ENCODE measurements at regions not wholly inside any gene's neighbourhood (a gene's known extent, or its start where the extent isn't known, plus 50 kb on each side); places are given as distances from the start of the nearest gene placed in this dataset.
"Not testable (repeated sequence)": the region's sequence is repeated elsewhere in the genome, so short reads cannot be mapped to it uniquely, and the experiment has no call there.

DNA sequence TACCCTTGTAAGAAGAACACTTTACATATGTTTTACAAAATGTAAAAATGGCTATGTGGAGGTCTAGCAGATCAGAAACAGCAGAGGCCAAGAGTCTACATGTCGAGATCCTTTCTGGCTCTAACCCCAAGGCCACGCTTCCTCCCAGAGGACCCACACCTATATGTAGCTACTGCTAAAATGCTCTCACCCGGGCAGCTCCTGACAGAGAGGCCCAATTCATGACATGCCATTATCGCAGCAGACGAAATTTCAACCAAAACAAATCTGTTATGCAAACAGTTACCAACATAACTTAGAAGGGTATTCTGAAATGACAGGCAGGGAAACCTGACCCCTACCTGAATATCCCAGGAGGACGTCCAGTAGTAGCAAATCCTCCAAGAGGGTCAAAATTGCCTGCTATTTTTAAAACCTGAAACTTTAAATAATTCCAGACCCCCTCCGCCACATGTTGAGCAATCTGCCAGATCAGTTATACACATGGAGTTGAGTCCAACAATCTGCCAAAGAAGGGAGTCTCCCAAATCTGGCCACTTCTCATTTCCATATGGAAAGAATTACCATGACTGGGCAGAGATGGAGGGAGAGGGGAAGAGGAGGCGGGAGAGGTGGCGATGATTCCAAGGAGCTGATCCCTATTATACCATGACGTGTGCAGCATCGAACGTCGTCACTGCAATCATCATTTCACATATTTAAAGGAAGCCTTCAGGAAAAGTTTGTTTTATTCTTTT lies 192.9 kb upstream of the TBL1X start:
- DNase-seq = no peak

DNA sequence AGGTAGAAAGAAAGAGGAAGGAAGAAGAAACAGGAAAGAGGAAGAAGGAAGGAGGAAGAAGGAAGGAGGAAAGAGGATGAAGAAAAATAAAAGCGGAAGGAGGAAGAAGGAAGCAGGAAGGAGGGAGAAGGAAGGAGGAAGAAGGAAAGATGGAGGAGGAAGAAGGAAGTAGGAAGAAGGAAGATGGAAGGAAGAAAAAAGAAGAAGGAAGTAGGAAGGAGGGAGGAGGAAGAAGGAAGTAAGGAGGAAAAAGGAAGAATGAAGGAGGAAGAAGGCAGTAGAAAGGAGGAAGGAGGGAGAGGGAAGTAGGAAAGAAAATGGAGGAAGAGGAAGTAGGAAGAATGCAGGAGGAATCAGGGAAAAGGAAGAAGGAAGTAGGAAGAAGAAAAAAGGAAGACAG lies 191.1 kb upstream of the TBL1X start:
- DNase-seq = no peak

DNA sequence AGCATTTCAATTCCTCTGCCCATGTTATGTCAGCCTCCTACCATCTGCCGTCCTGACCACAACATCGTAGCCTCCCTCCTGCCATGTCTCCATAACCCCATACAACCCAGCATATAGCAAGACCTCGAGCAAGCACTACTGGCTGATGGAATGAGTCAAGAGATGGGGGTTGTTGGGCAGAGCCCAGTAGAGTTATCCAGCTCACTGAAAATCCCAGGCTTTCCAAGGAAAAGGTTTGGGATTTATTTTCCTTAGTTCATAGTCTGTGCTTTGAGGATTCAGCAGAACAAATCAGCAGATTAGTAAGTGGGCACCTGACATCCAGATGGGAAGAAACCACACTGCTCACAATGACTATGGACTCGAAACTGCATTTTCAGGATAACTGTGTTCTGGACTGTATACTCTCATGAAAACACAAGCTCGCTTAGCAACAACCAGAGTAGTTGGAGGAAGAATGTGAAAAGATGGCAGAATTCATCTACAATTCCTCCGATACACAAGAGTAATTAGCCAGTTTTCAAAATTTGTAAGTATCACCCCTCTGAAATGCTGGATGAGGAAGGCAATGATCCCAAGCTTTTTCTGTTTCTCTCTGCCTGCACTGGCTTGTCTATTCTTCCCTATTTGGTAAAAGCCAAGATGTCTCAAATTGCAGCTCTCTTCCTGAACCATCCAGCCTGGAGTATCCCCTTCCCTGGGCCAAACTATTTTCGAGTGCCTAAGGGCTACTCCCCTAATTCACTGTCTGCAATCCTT lies 186.2 kb upstream of the TBL1X start:
- no peak for DNase-seq

DNA sequence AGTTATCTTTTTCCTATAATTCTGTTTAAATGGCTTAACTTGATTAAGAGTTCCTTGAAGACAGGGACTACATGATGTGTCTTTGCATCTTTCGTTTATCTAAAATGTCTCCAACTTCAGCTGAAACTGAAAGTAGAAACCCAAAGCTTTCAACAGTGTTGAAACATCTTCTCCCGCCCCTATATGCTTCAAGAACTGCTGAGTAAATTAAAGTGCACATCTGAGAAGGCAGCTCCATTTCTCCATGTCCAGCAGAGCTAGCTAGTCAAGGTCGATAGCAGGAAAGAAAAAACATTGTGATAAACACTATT lies 185.7 kb upstream of the TBL1X start:
- DNase-seq = no peak

DNA sequence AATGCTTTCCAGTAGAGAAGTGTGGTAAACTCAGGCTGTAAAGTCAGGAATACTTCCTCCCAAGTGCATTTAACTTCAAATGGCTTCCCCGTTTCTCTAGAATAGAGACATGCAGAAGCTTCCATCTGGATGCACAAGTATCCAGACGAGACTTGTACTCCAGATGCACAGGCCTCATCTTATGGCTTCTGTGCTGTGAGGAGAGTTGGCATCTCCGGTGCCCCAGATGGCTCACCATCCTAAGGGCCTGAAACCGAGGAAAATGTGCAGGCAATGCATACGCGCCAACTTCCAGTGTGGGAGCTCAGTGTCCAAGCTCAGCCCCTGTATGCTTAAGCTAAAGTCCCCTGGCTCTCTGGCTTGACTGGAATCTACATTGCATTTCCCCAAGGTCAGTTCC lies 184.0 kb upstream of the TBL1X start:
- no peak for DNase-seq

DNA sequence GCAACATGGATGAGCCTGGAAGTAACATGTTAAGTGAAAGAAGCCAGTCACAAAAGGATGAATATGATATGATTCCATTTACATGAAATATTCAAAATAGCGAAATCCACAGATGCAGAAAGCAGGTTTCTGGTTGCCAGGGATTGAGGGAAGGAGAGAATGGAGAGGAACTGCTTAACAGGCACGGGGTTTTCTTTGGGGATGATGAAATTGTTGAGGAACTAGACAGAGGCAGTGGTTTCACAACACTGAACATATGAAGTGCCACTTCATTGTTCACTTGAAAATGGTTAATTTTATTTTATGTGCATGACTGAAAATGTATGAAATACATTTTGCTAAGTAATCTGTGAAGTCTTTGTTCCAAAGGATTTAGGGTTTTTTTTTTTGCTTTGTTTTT lies 182.5 kb upstream of the TBL1X start:
- DNase-seq = no peak

DNA sequence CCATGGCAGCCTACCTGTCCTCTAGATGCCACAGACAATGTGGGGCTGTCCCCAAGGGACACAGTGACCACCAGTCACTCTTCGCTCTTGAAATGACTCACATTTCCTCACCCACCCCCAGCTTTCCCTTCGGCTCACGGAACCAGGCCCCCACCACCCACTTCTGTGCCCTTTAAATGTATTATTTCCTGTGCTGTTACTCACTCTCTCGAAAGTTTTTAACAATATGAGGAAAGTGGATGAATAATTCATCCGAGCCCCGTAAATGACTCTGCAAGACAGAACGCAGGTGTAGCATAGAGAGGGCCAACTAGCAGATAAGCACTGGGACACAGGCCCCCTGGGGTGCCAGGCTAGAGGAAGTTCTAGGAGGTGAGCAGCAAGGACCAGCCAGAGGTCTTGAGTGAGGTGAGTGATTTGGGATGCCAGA lies 179.5 kb upstream of the TBL1X start:
- DNase-seq = no peak

DNA sequence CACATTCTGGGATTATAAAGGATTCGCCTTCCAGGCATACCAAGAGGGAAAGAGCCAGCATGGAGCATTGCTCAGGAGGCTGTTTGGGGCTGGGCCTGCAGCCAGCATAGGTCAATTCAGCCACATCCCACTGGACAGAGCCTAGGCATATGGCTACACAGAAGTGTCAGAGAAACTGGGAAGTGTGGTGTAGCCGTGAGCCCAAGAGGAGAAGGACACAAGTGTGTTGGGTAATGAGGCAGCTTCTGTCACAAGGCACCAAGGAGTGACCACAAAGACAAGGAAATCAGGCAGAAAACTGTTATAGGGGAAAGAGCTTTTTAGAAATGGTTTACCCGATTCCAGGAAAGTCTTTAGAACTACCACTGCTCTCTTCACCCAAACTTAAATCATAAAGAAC lies 178.6 kb upstream of the TBL1X start:
- no peak for DNase-seq

DNA sequence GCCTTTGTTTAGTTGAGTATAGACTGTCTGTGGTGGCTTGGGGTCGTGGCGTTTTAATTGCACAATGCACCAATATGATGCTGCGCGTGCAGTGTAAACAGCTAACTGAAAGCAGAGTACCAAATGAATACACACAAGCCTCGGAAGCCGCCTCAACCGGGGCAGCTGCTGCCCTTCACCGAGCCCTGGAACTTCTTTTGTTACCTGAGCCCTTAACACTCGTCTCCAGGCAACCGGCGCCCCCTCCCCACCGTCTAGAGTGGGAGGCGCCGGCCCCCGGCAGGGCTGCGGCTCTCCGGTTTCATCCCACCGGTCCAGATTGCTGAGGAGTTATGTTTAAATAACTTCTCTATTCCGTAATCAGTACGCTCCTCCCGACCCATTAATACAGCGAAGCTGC lies 173.2 kb upstream of the TBL1X start:
- no peak for DNase-seq

DNA sequence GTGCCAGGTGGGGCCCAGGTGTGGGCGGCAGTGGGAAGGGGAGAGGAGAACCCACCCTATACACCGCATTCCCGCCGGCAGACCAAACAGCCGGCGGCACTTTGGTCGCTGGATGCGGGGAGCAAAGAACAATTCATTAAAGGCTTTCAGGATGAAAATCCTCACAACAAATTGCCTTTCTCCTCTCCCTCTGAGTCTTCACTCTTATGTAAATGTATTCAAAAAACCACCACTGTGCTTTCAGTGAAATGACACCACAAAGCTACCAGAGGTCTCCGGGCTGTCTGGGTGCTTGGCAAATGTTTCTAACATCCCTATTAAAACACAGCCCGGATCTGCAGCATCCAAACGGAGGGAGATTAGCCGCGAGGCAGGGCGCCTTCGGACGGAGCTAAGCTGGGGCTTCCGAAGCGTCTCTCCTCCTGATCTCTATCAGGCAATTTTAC lies 171.8 kb upstream of the TBL1X start:
- DNase-seq = no peak

DNA sequence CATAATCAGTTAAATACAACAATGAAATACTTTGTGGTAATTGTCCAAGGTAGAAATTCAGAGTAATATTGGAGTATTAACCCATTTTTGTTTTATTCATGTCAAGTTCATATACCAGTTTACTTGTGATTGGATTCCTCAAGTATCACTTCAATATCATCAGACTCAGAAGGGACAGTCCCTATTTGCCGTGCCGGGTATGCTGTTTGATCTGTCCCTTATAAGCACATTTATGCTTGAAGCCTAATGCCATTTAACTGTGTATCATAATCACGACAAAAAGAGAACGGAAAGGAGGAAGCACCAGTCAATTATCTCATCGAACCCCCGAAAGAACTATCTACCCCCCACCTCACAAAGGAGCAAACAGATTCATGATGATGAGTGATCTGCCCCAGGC lies 171.0 kb upstream of the TBL1X start:
- DNase-seq = no peak

DNA sequence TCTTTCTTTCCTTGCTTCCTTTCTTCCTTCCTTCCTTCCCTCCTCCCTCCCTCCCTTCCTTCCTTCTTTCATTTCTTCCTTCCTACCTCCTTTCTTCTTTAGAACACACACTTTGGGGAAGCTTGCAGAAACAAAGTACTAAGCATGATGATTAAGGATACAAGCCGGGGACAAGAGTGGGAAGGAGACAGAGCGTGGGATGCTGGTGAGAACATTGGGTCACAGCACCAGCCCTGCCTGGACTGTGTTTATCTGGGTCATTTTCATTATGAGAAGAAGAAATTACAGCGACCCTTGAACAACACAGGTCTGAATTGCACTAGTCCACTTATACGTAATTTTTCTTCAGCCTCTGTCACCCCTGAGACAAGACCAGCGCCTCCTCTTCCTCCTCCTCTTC lies 169.3 kb upstream of the TBL1X start:
- DNase-seq = no peak

DNA sequence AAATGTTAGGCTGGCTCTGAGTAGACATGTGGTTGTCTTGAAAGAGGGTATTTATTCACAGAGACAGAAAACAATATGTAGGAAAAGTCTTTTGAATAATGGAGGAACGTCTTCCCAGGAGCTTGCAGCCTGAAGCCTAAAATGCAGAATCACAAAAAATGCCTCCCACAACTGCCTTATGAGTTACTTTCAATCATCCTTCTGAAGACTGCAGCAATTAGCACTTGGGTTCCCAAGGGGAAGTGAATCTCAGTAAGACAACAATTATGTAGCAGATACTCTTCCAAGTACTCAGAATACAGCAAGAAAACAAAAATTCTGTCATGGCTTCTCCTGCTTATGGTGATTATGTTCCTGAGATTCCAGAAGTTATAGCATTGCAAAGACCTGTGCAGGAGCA lies 166.6 kb upstream of the TBL1X start:
- DNase-seq = no peak

DNA sequence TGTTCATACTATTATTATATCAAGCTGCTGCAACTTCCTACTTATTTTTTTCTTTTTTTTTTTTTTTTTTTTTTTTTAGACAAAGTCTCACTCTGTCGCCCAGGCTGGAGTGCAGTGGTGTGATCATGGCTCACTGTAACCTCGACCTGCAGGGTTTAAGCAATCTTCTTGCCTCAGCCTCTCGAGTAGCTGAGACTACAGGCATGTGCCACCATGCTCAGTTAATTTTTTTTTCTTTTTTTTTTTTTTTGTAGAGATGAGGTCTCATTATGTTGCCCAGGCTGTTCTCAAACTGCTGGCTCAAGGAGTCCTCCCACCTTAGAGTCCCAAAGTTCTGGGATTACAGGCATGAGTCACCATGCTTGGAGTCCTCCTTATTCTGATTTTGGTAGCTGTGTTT lies 165.2 kb upstream of the TBL1X start:
- not testable (repeated sequence) for DNase-seq

DNA sequence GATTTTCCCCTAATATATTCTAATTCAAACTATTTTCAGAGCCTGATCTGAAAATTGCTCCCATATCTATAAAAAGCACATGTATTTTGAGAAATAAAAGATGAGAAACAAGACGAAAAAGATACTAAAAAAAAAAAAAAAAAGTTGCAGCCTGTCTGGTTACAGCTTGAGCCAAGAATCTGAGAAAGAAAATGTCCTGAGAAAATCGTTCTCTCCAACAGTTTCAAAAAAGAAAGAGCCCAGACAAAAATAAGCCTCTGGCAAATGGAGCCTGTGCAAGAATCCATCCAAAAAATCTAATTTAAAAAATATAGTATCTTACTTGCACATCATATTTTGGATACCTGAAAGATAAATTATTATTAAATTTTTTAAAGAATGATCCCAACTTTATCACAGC lies 163.0 kb upstream of the TBL1X start:
- no peak for DNase-seq

DNA sequence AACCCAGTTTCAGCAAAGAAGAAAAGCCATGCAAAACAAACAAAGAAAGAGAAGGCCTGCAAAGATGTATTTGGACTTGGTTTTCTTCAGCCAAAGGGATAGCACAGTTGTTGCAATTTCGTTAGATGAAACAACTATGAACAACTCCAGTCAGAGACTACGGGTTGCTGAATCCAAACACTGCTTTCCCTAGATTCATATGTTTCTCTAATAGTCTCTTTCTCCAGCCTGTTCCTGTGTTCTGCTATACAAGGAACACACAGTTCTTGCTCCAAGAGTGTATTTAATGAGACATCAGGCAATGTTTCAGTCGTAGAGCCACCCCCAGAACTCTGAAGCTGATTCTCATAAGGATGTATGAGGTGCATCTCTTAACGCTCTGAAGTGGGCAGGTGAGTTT lies 162.5 kb upstream of the TBL1X start:
- DNase-seq = no peak

DNA sequence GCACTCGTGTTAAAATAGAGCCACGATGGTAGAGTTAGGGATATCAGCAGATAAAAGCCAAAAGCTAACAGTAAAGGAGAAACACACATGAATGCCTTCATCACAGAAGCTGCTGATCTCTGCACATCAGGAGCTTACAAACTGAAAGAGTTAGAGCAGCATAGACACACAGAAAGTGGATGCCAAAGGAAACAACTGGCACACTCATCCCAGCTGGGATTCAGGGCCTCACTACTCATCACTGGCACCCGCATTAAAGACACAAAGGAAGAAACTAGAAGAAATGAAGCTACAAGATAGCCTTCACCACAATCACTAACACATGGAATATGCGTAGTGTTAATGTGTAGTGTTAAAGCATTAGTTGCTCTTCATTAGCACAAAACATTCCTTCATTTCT lies 156.4 kb upstream of the TBL1X start:
- no peak for DNase-seq

DNA sequence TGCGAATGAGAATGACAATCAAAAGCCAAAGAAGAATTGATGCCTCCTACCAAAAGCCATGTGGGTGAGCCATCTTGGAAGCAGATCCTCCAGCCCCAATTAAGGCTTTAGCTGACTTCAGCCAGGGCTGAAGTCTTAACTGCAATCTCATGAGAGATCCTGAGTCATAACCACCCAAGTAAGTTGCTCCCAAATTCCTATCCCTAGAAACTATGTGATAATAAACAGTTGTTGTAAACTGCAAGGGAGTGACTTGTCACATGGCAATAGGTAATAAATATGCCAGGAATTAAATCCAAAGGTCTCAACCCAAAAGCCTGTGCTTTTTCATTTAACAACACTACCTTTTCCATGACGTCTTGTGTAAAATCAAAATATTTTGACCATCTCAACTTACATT lies 154.2 kb upstream of the TBL1X start:
- no peak for DNase-seq

DNA sequence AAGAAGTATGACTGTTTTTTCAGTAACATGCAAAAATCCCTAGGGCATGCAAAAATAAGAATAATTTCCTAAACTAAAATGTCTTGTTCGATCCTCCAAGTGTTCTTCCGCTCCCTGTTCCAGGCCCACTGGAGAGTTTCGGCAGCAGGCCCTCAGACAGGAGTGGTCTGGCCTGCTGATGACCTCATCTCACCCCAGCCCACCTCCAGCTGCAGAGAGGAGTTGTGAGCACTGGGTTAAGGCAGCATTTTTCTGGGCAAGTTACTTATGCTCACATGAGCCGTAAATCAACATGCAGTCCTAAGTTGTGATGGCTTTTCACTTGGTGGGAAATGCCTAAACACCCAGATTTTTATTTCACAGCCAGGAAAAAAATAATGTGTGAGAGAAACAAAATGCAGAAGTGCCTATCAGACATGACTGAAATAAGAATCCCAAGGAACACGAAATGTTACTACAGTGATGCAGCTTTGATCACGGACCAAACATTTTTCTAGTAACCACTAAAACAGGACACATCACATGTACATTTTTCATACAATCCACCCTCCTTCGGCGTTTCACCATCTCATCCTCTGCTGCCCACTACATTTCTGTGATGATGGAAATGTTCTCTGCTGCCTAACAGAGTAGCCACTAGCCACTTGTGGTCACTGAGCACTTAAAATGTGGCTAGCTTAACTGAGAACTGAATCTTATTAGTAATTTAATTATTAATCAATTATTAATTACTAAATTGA lies 153.3 kb upstream of the TBL1X start:
- DNase-seq = no peak

DNA sequence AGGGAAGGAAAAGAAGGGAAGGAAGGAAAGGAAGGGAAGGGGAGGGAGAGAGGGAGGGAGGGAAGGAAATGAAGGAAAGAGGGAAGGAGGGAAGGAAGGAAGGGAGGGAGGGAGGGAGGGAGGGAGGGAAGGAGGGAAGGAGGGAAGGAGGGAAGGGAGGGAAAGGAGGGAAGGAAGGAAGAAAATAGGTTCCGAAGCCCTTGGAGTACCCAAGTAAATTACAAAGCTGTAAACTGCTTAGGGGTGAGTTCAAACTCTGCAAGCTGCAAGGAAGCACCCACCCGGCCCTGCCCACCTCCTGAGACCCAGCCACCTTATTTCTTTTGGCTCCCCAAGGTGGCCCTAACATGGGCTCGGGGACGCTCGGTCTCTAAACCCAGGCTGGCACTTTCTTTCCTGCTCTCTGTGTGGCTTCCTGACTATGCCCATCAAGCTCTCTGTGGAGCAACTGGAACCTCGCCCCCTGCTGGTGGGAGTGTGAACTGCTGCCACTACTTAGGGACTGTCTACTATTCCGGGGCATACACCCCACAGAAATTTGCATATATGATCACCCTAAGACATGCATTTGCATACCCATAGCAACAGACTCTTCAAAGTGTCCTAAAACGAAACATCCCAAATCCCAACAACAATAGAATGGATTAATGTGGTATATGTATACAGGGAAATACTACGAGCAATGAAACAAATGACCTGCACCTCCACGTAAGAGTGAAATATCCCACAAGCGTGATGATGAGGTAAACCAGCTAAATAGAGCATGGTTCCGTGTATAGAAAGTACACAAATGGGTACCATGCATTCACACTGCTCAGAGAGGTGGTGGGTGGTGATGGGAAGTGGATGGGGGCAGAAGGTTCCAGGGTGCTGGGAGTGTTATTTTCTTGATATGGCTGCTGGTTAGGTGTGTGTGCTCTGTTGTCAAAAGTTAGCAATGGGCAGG lies 151.7 kb upstream of the TBL1X start:
- DNase-seq = peak; percentile 76

DNA sequence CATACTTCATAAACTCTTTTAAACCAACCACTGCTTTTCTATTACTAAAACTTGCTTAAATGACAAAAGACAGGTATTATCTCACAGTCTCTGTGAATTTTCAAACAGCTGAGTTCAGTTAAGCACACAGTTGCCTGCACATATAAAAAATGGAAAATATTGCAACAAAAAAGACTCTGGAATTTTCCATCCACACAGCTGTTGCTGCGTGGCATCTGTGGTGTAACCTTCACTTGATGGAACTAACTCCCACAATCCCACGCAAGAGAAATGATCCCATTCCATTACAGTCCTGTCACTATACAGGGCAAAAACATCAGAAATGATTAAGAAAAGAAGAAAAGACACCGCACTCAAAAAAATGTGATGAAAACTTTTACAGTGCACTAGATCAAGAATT lies 149.8 kb upstream of the TBL1X start:
- no peak for DNase-seq

DNA sequence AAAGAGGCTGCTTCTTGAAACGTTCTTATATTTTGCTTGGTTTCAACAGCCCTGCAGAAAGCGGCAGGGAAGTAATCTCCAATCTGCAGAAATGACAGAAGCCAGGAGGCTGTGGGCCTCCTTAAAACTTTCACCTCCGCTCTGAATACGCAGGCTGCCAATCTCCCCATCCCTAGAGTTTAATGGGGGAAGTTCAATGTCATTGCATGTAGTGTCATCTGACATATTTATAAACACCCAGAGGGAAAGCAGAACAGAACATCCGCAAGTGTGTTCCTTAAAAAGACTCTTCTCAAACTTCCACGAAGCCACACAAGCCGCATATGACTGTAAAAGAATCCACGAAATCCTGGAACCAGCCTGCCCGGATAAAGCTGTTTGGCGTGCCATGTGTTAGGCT lies 148.8 kb upstream of the TBL1X start:
- no peak for DNase-seq

DNA sequence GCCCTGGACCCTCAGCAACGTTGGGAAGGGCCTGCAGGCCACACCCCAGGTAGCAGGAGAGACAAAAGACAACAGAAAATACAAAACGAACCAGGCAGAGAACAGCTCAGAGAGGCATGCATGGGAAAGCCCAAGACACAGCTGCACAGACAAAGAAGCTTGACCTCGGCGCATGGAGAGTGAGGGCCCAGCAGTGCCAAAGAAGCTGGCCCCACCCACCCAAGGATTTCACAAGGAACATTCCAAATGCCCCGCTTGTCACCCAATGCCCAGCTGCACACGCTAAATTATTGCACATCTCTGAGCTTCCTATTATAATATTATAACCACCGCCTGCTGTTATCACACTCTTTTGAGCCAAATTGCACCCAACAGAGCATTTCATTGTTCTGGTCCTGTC lies 147.7 kb upstream of the TBL1X start:
- DNase-seq = no peak
